GM12874 (cell line): ENCODE measurements at regions not wholly inside any gene's neighbourhood (a gene's known extent, or its start where the extent isn't known, plus 50 kb on each side); places are given as distances from the start of the nearest gene placed in this dataset.

Experiments used
- CTCF ChIP-seq: IDR thresholded peaks from 2 replicates; pipeline ENCODE4 v1.5.1; 2011; ENCODE audit warnings: low read depth, mild to moderate bottlenecking, control low read depth, low read length, moderate library complexity; ENCODE audit not compliant: insufficient read depth

GRCh38 chr1:81375884-81376548, 424.7 kb upstream of the ADGRL2 start:
- TF ChIP-seq CTCF = no peak

- TF ChIP-seq CTCF = no peak
Observed at GRCh38 chr1:81374481-81374880, 426.3 kb upstream of the ADGRL2 start.

GRCh38 chr1:81371864-81372263, 428.9 kb upstream of the ADGRL2 start:
- no peak for TF ChIP-seq CTCF

GRCh38 chr1:81369833-81370232, 430.9 kb upstream of the ADGRL2 start:
- no peak for TF ChIP-seq CTCF

- TF ChIP-seq CTCF = no peak
Observed at GRCh38 chr1:81366173-81366572, 434.6 kb upstream of the ADGRL2 start.

GRCh38 chr1:81364088-81364487, 436.6 kb upstream of the ADGRL2 start:
- no peak for TF ChIP-seq CTCF

- no peak for TF ChIP-seq CTCF
Observed at GRCh38 chr1:81358151-81358550, 442.6 kb upstream of the ADGRL2 start.
